GM23248 (cell line): ENCODE measurements at regions not wholly inside any gene's neighbourhood (a gene's known extent, or its start where the extent isn't known, plus 50 kb on each side); places are given as distances from the start of the nearest gene placed in this dataset.
"Not testable (repeated sequence)": the region's sequence is repeated elsewhere in the genome, so short reads cannot be mapped to it uniquely, and the experiment has no call there.

ENCODE experiments used
- DNase-seq: peaks from one replicate; pipeline ENCODE4 v3.0.0-alpha.2; 2015
- H2AFZ ChIP-seq: fragments of 200-600 bp; sonication (generic); 2 replicates; pipeline ENCODE4 v1.6.1; 2016; ENCODE audit warnings: antibody characterized with exemption
- H3F3A ChIP-seq: fragments of 200-600 bp; sonication (generic); 2 replicates; pipeline ENCODE4 v1.6.1; 2016; ENCODE audit warnings: mild to moderate bottlenecking, antibody characterized with exemption, mixed run types; ENCODE audit not compliant: insufficient read depth
- H3K27ac ChIP-seq: fragments of 200-600 bp; sonication (generic); 2 replicates; pipeline ENCODE4 v1.5.1; 2016; ENCODE audit warnings: mild to moderate bottlenecking
- H3K27me3 ChIP-seq: fragments of 200-600 bp; sonication (generic); replicated peaks from 2 replicates; pipeline ENCODE4 v1.6.1; 2016; ENCODE audit warnings: mild to moderate bottlenecking; ENCODE audit not compliant: insufficient read depth
- H3K36me3 ChIP-seq: fragments of 200-600 bp; sonication (generic); 2 replicates; pipeline ENCODE4 v1.6.1; 2016; ENCODE audit warnings: low read depth, mild to moderate bottlenecking
- H3K4me1 ChIP-seq: fragments of 200-600 bp; sonication (generic); 2 replicates; pipeline ENCODE4 v1.6.1; 2016; ENCODE audit warnings: mild to moderate bottlenecking; ENCODE audit not compliant: insufficient read depth
- H3K4me2 ChIP-seq: fragments of 200-600 bp; sonication (generic); one replicate; pipeline ENCODE4 v1.6.1; 2016; ENCODE audit warnings: mild to moderate bottlenecking; ENCODE audit not compliant: unreplicated experiment
- H3K4me3 ChIP-seq: fragments of 200-600 bp; sonication (generic); 2 replicates; pipeline ENCODE4 v1.5.1; 2016; ENCODE audit warnings: mild to moderate bottlenecking
- H3K79me2 ChIP-seq: fragments of 200-600 bp; sonication (generic); 2 replicates; pipeline ENCODE4 v1.6.1; 2016; ENCODE audit warnings: mild to moderate bottlenecking; ENCODE audit not compliant: insufficient read depth
- H3K9ac ChIP-seq: fragments of 200-600 bp; sonication (generic); 2 replicates; pipeline ENCODE4 v1.6.1; 2016; ENCODE audit warnings: mild to moderate bottlenecking
- H3K9me2 ChIP-seq: fragments of 200-600 bp; sonication (generic); 2 replicates; pipeline ENCODE4 v1.6.1; 2016; ENCODE audit warnings: mixed run types, mild to moderate bottlenecking, moderate library complexity; ENCODE audit not compliant: insufficient read depth
- H3K9me3 ChIP-seq: fragments of 200-600 bp; sonication (generic); one replicate; pipeline ENCODE4 v1.6.1; 2017; ENCODE audit warnings: low read depth
- H4K20me1 ChIP-seq: fragments of 200-600 bp; sonication (generic); 2 replicates; pipeline ENCODE4 v1.6.0; 2016; ENCODE audit not compliant: insufficient read depth
- EZH2 ChIP-seq: fragments of 200-600 bp; sonication (generic); IDR thresholded peaks from 2 replicates; pipeline ENCODE4 v1.6.1; 2018; ENCODE audit warnings: antibody characterized with exemption, mild to moderate bottlenecking; ENCODE audit not compliant: insufficient read depth, poor library complexity, severe bottlenecking
- EZH2phosphoT487 ChIP-seq: fragments of 200-600 bp; sonication (generic); IDR thresholded peaks from 2 replicates; pipeline ENCODE4 v1.6.1; 2018; ENCODE audit warnings: antibody characterized with exemption, moderate library complexity, mild to moderate bottlenecking, low read depth; ENCODE audit not compliant: insufficient read depth
- WGBS, 2 experiments: methylation state at CpG; one replicate each; pipeline ENCODE4 v1.1.6; 2015 to 2017; ENCODE audit warnings: low lambda C conversion rate in 2 of 2, low coverage in 1 of 2; ENCODE audit errors: missing lambda C conversion rate in 2 of 2; 5-methylcytosine and 5-hydroxymethylcytosine counted together
- in situ Hi-C: fragments of 300-500 bp; cut with MboI; formaldehyde crosslinking; loops from 2 replicates; pipeline ENCODE4 v1.15.0; 2020

DNA sequence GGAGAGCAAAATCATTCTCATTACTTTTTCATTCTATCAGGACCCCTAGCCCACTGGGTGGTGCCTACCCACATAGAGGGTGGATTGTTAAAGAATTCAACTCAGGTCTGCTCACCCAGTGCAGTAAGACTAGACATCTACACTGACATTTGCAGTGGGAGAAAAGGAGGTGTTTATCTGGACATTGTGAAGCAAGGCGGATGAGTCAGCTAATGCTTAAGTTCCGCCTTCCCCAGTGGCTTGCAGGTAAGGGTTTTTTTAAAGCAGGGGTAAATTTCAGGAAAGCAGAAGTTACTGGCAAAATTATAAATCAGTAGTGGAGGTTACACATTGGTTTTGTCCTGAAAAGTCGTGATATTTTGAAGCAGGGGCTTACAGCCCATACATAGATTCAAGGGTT is 359.2 kb upstream of the NPAP1 start:
- H2AFZ ChIP-seq, H3K27me3 ChIP-seq, H3K9me3 ChIP-seq, DNase-seq, H3K4me2 ChIP-seq, H3K4me3 ChIP-seq, H3K9ac ChIP-seq, H3F3A ChIP-seq, H3K4me1 ChIP-seq, H3K27ac ChIP-seq, H3K36me3 ChIP-seq, in situ Hi-C loops, H3K79me2 ChIP-seq, H3K9me2 ChIP-seq, H4K20me1 ChIP-seq: not testable (repeated sequence)
- 17 to 21% methylated on average over 3 of the region's 3 CpGs for WGBS, 2 experiments

DNA sequence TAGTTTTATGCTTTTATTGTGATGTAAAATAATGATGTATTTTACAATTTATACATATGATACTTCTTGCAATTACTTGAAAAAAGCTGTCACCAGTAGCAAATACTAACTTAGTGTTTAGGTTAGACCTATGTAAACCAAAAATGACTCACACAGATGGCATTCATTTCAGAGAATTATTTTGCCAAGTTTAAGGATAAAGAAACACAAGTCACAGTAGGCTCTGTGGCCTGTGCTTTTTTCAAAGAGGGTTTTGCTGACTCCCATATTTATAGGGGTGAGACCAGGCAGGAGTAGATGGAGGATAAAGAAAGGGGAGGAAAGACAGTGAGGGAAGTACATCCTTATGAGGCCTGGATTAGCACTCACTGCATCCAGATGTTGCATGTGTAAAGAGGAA is 356.6 kb upstream of the NPAP1 start:
- Histone ChIP-seq H3K36me3 (no peaks in the 10 kb centered on the region), H3K9me3 (no peaks in the 10 kb centered on the region), H3K9me2 (no peaks in the 10 kb centered on the region), H4K20me1 (no peaks in the 10 kb centered on the region), H2AFZ (no peak overlapping the region), H3K9ac (no peak overlapping the region), H3K4me1 (no peaks in the 10 kb centered on the region), H3K27ac (no peak overlapping the region), H3K4me2 (no peak overlapping the region), H3F3A (no peaks in the 10 kb centered on the region), H3K27me3 (no peaks in the 10 kb centered on the region), H3K79me2 (no peaks in the 10 kb centered on the region), H3K4me3 (no peak overlapping the region)
- in situ Hi-C loops: no loop called here
- no peak for TF ChIP-seq EZH2
- TF ChIP-seq EZH2phosphoT487: no peak
- no peak for DNase-seq

DNA sequence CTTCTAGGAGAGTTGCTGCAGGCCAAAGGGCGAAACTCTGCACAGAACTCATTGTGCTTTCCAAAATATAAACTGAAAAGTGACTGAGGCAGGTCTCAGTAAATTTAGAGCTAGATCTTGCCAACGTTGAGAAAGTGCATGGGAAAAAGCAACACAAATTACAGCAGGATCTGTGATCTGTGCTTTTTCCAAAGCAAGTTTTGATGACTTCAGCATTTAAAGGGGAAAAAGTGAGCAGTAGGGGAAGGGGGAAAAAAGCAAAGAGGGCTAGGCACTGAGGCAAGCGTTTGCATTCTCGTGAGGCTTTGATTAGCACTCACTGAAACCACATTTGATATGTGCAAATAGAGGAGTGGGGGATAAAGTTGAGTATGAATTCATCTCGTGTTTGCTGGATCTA is 351.5 kb upstream of the NPAP1 start:
- H3K9me3 ChIP-seq, H3F3A ChIP-seq, H2AFZ ChIP-seq, H3K4me2 ChIP-seq, H3K9ac ChIP-seq, DNase-seq, H3K4me1 ChIP-seq, in situ Hi-C loops, H3K79me2 ChIP-seq, H3K4me3 ChIP-seq, H3K36me3 ChIP-seq, H4K20me1 ChIP-seq, H3K27me3 ChIP-seq, H3K9me2 ChIP-seq, H3K27ac ChIP-seq: not testable (repeated sequence)
- 4% methylated on average over 4 of the region's 5 CpGs for WGBS, 2 experiments

DNA sequence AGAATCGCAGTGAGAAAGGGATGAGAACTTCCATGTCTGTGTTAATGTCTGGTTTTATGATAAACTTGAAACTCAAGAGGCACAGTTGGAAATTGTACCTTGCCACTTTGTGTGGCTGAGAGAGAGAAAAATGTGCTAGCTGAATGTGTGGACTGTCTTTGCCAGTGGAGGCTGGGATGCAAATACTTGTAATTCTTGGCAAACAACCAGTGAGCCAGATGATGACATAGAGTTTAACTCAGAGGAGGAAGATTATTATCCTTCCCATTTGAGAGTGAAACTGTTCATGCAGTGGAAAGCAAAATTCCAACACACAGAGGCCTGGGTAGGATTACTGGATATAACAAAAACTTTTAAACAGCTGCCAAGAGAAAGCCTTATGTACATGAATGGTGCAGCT is 349.1 kb upstream of the NPAP1 start:
- H3K36me3 ChIP-seq, H3K9ac ChIP-seq, H4K20me1 ChIP-seq, H3K4me2 ChIP-seq, H3F3A ChIP-seq, H3K9me3 ChIP-seq, H3K4me3 ChIP-seq, in situ Hi-C loops, H3K27ac ChIP-seq, H3K27me3 ChIP-seq, H3K9me2 ChIP-seq, H3K79me2 ChIP-seq, DNase-seq, H3K4me1 ChIP-seq, H2AFZ ChIP-seq: not testable (repeated sequence)
- 32 to 48% methylated on average over 1 of the region's 1 CpG for WGBS, 2 experiments

DNA sequence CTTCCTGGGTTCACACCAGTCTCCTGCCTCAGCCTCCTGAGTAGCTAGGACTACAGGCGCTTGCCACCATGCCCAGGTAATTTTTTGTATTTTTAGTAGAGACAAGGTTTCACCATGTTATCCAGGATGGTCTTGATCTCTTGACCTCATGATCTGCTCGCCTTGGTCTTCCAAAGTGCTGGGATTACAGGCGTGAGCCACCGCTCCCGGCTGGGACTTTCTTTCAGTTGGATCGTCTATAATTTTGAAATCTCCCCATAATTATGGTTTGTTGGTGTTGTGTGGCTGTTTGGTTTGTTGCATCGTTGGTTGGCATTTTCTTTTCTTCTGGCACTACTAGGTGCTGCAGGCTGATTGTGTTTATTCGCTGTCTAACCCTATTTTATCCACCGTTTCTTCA is 343.6 kb upstream of the NPAP1 start:
- in situ Hi-C loops, H3K79me2 ChIP-seq: not testable (repeated sequence)

DNA sequence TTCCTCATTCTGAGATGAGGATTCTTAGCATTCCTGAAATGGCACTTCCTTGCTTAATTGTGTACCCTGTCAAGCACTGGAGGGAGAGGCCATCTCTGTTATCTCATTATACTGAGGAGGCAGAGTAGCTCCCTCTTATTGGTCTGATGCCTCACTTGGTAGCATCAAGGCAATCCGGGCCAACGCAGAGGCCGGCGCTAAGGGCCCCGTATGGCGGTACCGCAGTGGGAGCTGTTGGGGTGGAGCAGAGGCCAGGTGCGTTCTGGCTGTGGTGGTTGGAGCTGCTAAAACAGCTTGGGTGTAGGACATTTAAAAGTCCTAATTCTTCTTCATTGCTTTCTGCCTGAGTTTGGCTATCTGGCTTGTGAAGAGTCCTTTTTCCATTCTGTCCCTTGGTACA is 333.7 kb upstream of the NPAP1 start:
- H3K27ac ChIP-seq, H3K36me3 ChIP-seq, H3K9ac ChIP-seq, H3K79me2 ChIP-seq, DNase-seq, H3K4me3 ChIP-seq, H4K20me1 ChIP-seq, H3F3A ChIP-seq, H3K27me3 ChIP-seq, H3K9me2 ChIP-seq, H3K9me3 ChIP-seq, H3K4me2 ChIP-seq, in situ Hi-C loops, H3K4me1 ChIP-seq, H2AFZ ChIP-seq: not testable (repeated sequence)
- 72% methylated on average over 8 of the region's 8 CpGs for WGBS, 2 experiments

More for the DNA sequence above, 343.6 kb upstream of the NPAP1 start:
- not testable (repeated sequence) for H3K4me2 ChIP-seq, H3F3A ChIP-seq, H3K9me2 ChIP-seq, H3K27ac ChIP-seq, H3K9ac ChIP-seq, H3K36me3 ChIP-seq, H2AFZ ChIP-seq, H3K4me3 ChIP-seq, H3K9me3 ChIP-seq, H3K27me3 ChIP-seq, H4K20me1 ChIP-seq, DNase-seq, H3K4me1 ChIP-seq
- 40% methylated on average over 9 of the region's 9 CpGs for WGBS, 2 experiments

DNA sequence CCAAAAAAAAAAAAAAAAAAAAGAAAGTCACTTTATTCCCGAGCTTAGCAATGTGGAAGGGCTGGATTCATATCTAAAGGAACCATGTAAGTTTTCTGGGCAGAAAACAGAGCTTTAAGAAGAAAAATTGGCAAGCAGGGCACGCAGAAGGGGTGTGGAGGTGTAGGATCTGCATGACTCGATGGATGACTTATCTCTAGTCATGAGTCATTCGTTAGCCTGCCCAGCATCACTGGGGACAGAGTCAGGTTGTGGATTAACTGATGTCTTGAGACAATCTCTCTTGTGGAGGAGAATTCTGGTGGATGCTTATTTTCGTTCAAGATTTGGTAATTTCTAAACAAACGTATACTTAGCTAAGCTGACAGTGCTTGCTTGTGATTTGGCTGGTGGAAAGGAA is 322.8 kb upstream of the NPAP1 start:
- H3K4me2 ChIP-seq, H3F3A ChIP-seq, H3K9ac ChIP-seq, H3K79me2 ChIP-seq, H3K27me3 ChIP-seq, H3K36me3 ChIP-seq, DNase-seq, H3K4me3 ChIP-seq, H3K4me1 ChIP-seq, H4K20me1 ChIP-seq, H3K9me3 ChIP-seq, H3K27ac ChIP-seq, H3K9me2 ChIP-seq, in situ Hi-C loops, H2AFZ ChIP-seq: not testable (repeated sequence)
- WGBS, 2 experiments: 17 to 28% methylated on average over 6 of the region's 6 CpGs

DNA sequence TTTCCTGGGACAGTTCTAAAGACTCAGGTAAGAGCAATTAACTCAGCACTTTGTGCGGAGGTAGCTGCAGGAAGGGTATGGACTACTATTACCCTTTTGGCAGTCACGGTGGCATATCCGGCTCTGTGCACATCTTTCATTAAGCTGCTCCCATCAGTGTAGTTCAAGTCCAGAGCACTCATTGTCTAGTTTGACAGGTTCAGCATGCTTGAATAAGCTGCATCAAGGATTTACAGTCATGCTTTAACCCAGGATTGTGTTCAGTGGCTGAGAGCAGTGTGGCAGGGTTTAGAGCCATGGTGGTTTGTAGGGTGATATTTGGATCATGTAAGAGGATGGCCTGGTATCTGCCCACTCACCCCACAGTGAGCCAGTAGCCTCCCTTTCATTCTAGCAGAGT is 294.5 kb upstream of the NPAP1 start:
- not testable (repeated sequence) for H3K4me2 ChIP-seq, H4K20me1 ChIP-seq

More for the DNA sequence above, 294.5 kb upstream of the NPAP1 start:
- H3K36me3 ChIP-seq, H3K9me3 ChIP-seq, H3K9ac ChIP-seq, H3K4me1 ChIP-seq, H3K79me2 ChIP-seq, H3K9me2 ChIP-seq, DNase-seq, H3K27me3 ChIP-seq, H2AFZ ChIP-seq, H3K27ac ChIP-seq, H3K4me3 ChIP-seq, H3F3A ChIP-seq, in situ Hi-C loops: not testable (repeated sequence)
- 55 to 74% methylated on average over 3 of the region's 3 CpGs for WGBS, 2 experiments
